ENCODE measurements at regions not wholly inside any gene's neighbourhood (a gene's known extent, or its start where the extent isn't known, plus 50 kb on each side); places are given as distances from the start of the nearest gene placed in this dataset.
"Not testable (repeated sequence)": the region's sequence is repeated elsewhere in the genome, so short reads cannot be mapped to it uniquely, and the experiment has no call there.

- no peak for DNase-seq
Observed at GRCh38 chr12:126419131-126419530, 1353.9 kb downstream of the AACS start.

DNA sequence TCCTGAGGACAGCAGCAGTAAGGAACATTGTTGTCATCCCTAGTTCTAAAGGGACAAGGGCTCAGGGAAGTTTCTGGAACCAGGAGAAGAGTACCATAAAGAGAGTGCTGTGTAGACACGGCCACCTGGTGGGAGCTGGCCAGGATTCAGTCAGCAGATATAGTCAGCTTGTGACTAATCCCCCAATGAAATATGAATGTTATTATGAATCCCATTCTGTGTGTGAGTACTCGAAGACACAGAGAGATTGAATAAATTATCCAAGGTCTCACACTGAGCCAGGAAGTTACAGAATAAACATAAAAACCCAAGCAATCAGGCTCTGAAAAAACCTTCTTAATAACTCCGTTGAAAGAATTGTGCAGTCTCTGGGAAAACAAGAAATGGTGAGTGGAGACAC lies 1359.5 kb downstream of the AACS start:
- DNase-seq: no peak

DNA sequence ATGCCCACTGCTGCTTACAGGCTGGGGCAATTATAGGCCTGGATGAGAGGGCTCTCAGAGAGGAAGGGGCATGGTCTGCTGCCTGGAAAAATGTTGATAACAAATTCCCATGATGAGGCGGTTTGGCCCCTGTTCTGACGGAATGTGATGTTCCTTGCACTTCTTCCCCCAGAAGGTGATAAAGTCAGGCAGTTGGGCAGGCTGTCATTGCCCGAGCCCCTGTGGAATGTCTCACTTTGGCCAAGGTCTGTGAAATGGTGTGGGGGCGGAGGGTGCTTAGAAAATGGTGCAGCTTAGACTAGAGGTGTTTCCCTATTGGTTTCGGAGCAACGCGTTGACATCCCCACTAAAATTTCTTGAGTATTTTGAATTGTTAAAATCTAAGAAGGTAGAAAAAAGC lies 1360.0 kb downstream of the AACS start:
- no peak for DNase-seq

DNA sequence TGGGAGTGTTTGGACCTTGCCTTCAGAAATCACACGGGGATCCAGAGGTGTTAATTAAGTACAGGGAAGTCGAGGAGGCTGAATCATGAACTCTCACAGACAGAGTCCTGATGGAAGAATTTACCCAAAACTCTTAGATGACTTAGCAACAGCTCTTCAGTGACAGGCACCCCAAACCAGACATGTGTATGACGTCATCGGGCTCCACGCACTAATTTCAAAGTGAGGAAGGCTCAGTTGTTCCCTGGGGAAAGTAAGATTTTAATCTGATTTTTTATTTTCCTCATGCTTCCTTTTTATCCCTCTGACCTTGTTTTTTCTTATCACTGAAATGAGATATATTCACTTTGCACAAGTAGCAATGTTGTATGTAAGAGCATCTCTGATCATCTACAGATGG lies 1363.5 kb downstream of the AACS start:
- DNase-seq: no peak

- DNase-seq: no peak
Observed at GRCh38 chr12:126430921-126431320, 1365.7 kb downstream of the AACS start.

GRCh38 chr12:126431767-126432166 lies 1366.5 kb downstream of the AACS start:
- no peak for DNase-seq

- DNase-seq: no peak
Observed at GRCh38 chr12:126432780-126433179, 1367.5 kb downstream of the AACS start.

DNA sequence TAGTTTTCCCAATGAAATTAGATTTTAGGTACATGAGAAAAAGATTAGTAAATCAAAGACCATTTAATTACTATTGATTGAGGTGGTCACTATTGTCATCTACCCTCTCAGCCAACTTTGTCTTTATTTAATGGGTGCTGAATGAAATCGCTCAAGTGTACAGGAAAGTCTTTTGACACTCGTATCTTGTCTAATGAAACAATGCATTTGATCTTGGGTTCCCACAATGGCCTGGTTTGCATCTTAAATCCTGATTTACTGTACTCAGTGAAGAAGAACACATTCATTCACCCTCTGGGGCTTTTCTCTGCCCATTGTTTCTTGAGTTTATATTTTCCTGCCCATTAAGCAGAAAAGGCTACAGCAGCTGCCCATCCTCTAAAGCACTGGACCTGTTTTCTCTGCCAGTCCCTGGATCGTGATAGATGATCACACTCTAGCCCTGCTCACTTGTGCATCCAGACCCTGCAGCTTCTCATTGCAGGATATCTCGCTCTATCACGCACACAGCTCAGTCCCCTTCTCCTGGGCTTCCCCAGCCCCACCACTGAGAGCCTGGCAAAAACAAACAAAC lies 1369.3 kb downstream of the AACS start:
- DNase-seq: no peak

- DNase-seq: no peak
Observed at GRCh38 chr12:126436041-126436440, 1370.8 kb downstream of the AACS start.

DNA sequence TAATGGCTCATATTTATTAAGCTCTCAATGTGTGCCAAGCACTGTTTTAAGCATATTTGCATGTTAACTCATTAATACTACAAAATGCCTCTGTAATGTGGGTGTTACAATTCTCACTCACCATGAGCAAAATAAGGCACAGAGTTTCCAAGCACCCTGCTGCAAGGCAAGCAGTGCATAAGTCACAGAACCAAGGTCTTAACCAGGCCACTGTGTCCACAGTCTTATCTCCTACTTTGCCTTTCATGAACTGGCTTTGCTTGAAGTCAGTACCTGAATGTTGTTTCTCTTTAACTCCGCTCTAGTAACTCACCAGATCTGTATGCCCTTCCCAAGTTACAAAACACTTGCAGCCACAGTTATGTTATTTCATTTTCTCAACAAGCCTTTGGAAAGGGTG lies 1372.7 kb downstream of the AACS start:
- DNase-seq: no peak

GRCh38 chr12:126443977-126444376 lies 1378.7 kb downstream of the AACS start:
- DNase-seq: no peak

DNA sequence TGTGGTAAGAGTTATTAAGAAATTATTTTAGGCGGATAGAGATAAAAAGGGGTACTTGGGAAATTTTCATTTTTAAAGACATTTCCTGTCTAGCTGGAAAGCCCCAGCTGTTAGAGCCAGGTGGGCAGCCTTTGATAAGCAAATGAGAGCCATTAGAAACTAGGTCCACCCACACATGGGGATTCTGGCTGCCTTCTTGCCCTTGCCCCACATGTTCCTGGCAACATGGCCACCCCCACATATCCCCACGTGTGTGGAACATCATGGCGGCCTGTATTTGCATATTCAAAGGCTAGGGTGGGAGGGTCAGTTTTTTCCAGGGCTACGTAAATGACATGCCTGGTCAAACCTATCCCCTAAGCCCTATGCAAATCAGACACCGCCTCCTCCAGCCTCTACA lies 1382.1 kb downstream of the AACS start:
- DNase-seq: no peak

- DNase-seq: no peak
Observed at GRCh38 chr12:126451809-126452208, 1386.6 kb downstream of the AACS start.

DNA sequence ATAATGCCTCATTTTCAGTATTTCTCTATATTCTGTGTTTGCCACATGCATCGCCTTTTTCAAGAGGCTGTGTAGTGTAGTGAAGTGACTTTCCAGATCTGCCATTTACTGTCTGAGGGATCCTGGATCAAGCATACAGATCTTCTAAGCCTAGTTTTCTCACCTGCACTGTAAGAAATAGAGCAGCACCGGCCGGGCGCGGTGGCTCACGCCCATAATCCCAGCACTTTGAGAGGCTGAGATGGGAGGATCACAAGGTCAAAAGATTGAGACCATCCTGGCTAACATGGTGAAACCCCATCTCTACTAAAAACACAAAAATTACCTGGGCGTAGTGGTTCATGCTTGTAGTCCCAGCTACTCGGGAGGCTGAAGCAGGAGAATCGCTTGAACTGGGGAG lies 1387.5 kb downstream of the AACS start:
- not testable (repeated sequence) for DNase-seq

GRCh38 chr12:126454581-126454980 lies 1389.3 kb downstream of the AACS start:
- DNase-seq: no peak

DNA sequence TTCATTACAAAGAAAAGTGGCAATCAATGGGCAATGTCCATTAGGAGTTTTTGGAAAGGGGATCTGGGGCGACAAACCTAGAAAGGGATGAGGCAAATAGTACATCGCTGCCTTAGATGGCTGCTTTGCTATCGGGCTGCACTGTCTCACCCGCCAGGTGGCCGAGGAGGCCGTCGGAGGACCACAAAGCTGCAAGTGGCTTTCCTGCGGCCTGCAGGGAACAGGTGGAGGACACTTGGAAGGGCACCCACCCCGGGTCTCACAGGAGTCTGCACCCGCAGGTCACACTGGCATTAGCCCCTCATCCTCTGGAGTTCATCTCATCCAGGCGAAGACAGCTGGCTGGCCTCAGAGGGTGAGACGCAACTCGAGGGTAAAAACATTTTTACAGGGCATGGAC lies 1392.5 kb downstream of the AACS start:
- no peak for DNase-seq

- no peak for DNase-seq
Observed at GRCh38 chr12:126464153-126464552, 1398.9 kb downstream of the AACS start.

DNA sequence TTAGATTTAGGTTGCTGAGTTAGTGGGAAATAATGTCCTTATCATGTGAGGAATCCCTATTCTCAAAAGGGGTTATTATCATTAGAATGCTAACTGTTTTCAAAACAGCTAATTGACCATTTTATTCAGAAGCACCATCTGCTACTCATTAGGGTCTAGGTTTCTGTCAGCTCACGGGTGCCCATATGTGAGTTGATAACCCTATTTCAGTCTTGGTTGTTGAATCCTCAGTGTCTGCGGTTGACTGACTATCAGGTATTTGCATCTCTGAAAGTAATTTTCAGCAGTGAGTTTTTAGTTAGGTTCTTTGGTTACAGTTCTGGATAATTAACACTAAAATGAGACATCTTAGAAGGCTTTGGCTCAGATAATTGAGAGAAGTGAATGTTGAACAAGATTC lies 1404.0 kb downstream of the AACS start:
- DNase-seq: no peak

DNA sequence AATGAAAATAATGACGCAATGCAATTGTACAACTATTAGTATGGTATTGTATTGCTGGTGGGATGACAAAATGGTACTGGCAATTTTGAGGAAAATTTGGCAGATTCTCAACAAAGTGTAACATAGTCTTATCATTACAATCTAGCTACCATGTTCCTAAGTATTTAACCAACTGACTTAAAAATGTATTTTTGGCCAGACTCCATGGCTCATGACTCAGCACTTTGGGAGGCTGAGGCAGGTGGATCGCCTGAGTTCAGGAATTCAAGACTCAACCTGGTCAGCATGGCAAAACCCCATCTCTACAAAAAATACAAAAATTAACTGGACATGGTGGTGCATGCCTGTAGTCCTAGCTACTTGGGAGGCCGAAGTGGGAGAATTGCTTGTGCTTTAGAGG lies 1409.5 kb downstream of the AACS start:
- DNase-seq: no peak

GRCh38 chr12:126480451-126480850 lies 1415.2 kb downstream of the AACS start:
- no peak for DNase-seq

DNA sequence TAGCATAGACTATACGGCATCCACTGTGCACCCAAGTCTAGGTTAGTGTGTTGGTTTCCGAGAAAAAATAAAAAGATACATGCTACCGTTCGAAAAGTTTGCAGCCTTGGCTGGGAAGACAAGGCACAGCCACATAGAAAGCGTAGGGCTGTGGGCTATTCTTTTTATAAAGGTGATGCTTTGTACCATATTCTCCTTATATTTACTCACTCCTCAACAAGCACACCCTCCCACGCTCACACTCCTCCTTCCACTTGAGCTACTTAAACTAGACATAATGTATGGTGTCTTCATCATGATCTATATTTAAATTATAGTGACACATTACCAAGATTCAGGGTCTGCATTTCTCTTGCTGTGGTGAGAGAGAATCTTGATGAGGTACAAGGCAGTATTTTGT lies 1416.5 kb downstream of the AACS start:
- DNase-seq: no peak

GRCh38 chr12:126482238-126482889 lies 1417.1 kb downstream of the AACS start:
- DNase-seq: no peak

DNA sequence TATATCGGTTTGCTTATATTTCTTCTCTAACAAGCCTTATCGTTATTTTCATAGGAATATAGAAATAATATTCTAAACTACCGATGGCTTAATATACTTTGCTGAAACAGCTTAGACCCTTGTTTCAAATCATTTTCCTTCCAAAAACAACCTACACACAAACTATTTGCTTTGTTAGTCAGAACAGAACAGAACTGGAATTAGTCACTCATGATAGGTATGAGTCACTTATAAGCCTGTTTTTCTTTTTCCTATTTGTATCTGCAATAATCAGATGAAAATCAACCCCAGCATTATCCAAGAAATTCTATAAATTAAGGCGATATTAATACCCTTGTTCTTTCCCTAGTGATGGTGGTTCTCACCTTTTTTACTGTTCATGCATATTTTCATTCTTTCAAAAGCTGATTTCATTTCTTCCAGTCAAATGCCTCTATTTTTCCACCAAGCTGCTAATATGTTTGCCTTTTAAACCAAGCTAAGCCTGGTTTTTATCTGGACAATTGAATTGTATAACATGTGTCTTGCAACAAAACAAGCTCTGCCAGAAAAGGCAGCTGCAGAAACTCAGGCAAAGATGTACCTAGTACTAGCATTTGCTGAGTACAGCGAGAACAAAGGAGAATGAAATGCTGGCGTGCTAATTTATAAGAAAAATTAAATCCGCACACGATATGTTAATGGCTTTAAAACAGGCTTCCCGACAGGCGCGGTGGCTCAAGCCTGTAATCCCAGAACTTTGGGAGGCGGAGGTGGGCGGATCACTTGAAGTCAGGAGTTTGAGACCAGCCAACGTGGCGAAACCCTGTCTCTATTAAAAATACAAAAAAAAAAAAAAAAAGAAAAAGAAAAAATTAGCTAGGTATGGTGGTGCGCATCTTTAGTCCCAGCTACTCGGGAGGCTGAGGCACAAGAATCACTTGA lies 1418.2 kb downstream of the AACS start:
- DNase-seq: no peak

- DNase-seq: no peak
Observed at GRCh38 chr12:126487431-126487980, 1422.3 kb downstream of the AACS start.

Data from activated naive CD4-positive, alpha-beta T cell treated with Interleukin-2 at 50 U/mL for 16 hours (primary cell).